ENCODE measurements at regions not wholly inside any gene's neighbourhood (a gene's known extent, or its start where the extent isn't known, plus 50 kb on each side); places are given as distances from the start of the nearest gene placed in this dataset.

DNA sequence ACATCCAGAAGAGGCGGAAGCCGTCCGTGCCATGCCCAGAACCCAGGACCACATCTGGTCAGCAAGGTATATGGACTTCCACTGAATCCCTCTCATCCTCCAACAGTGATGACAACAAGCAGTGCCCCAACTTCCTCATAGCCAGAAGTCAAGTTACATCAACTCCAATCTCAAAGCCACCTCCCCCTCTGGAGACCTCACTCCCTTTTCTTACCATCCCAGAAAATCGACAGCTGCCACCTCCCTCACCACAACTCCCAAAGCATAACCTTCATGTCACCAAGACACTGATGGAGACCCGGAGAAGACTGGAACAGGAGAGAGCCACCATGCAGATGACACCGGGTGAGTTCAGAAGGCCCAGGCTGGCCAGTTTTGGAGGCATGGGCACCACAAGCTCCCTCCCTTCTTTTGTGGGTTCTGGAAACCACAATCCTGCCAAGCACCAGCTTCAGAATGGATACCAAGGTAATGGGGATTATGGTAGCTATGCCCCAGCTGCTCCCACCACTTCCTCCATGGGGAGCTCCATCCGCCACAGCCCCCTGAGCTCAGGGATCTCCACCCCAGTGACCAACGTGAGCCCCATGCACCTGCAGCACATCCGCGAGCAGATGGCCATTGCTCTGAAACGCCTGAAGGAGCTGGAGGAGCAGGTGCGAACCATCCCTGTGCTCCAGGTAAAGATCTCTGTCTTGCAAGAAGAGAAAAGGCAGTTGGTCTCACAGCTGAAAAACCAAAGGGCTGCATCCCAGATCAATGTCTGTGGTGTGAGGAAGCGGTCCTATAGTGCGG lies 130.3 kb upstream of the DMRT1 start:
- no peak for DNase-seq (ENCODE audit: low spot score in 2 of 2)
- intact Hi-C loops (cut with DNase I; ENCODE audit: low total_unique reads): no loop called here

DNA sequence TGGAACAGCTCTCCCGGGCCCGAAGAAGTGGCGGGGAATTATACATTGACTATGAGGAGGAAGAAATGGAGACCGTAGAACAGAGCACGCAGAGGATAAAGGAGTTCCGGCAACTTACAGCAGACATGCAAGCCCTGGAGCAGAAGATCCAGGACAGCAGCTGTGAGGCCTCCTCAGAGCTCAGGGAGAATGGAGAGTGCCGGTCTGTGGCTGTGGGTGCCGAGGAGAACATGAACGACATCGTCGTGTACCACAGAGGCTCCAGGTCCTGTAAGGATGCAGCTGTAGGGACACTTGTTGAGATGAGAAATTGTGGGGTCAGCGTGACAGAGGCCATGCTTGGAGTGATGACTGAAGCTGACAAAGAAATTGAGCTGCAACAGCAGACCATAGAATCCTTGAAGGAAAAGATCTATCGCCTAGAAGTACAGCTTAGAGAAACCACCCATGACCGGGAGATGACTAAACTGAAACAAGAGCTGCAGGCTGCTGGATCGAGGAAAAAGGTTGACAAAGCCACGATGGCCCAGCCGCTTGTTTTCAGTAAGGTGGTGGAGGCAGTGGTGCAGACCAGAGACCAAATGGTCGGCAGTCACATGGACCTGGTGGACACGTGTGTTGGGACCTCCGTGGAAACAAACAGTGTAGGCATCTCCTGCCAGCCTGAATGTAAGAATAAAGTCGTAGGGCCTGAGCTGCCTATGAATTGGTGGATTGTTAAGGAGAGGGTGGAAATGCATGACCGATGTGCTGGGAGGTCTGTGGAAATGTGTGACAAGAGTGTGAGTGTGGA lies 129.5 kb upstream of the DMRT1 start:
- TF ChIP-seq POLR2A (IDR thresholded peaks at IDR 0.05): no peak
- TF ChIP-seq, protein P1, sequence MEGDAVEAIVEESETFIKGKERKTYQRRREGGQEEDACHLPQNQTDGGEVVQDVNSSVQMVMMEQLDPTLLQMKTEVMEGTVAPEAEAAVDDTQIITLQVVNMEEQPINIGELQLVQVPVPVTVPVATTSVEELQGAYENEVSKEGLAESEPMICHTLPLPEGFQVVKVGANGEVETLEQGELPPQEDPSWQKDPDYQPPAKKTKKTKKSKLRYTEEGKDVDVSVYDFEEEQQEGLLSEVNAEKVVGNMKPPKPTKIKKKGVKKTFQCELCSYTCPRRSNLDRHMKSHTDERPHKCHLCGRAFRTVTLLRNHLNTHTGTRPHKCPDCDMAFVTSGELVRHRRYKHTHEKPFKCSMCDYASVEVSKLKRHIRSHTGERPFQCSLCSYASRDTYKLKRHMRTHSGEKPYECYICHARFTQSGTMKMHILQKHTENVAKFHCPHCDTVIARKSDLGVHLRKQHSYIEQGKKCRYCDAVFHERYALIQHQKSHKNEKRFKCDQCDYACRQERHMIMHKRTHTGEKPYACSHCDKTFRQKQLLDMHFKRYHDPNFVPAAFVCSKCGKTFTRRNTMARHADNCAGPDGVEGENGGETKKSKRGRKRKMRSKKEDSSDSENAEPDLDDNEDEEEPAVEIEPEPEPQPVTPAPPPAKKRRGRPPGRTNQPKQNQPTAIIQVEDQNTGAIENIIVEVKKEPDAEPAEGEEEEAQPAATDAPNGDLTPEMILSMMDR (IDR thresholded peaks at IDR 0.05): no peak
- intact Hi-C loops (cut with DNase I; ENCODE audit: low total_unique reads): no loop called here
- 91 to 95% methylated on average over 22 of the region's 22 CpGs for WGBS, 2 donors
- no peak for DNase-seq (ENCODE audit: low spot score in 2 of 2)
- H3K4me3 ChIP-seq (ENCODE audit: low read depth, poor library complexity, severe bottlenecking): no peak overlapping the region

More for the DNA sequence above, 130.3 kb upstream of the DMRT1 start:
- TF ChIP-seq POLR2A (IDR thresholded peaks at IDR 0.05): no peak
- TF ChIP-seq, protein P1 (IDR thresholded peaks at IDR 0.05): no peak
- 94% methylated on average over 14 of the region's 14 CpGs for WGBS, 2 donors
- H3K4me3 ChIP-seq (ENCODE audit: low read depth, poor library complexity, severe bottlenecking): no peak overlapping the region

- no peak for DNase-seq (ENCODE audit: low spot score in 2 of 2)
- H3K4me3 ChIP-seq (ENCODE audit: low read depth, poor library complexity, severe bottlenecking): no peak overlapping the region
- 93 to 96% methylated on average over 16 of the region's 16 CpGs for WGBS, 2 donors
- intact Hi-C loops (cut with DNase I; ENCODE audit: low total_unique reads): no loop called here
- TF ChIP-seq, protein P1 (IDR thresholded peaks at IDR 0.05): no peak
- no peak for TF ChIP-seq POLR2A (IDR thresholded peaks at IDR 0.05)
Observed at GRCh38 chr9:712643-713042, 128.9 kb upstream of the DMRT1 start.

- intact Hi-C loops (cut with DNase I; ENCODE audit: low total_unique reads): no loop called here
- TF ChIP-seq, protein P1 (IDR thresholded peaks at IDR 0.05): no peak
- no peak for TF ChIP-seq POLR2A (IDR thresholded peaks at IDR 0.05)
Observed at GRCh38 chr9:713091-713490, 128.4 kb upstream of the DMRT1 start.

DNA sequence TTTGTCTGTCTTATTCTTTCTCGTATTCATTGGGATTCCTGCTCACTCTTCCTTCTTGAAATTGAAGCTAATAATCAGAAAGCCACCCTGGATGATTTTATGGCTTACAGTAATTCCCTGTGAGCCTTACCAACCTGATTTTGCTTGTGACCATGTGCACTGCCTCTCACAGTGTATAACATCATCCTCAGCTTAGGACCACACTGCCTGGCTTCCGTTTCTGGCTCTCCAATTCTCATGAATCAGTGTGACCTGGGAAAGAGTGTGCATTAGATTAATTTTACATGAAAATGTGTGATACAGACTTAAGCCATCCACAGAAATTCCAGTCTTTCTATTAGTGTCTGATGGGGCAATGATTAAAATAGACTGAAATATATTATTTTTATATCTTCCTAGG lies 126.8 kb upstream of the DMRT1 start:
- intact Hi-C loops (cut with DNase I; ENCODE audit: low total_unique reads): no loop called here
- 68 to 74% methylated on average over 2 of the region's 2 CpGs for WGBS, 2 donors
- H3K4me3 ChIP-seq (ENCODE audit: low read depth, poor library complexity, severe bottlenecking): no peak overlapping the region
- TF ChIP-seq, protein P1 (IDR thresholded peaks at IDR 0.05): no peak
- no peak for TF ChIP-seq POLR2A (IDR thresholded peaks at IDR 0.05)
- no peak for DNase-seq (ENCODE audit: low spot score in 2 of 2)

More at GRCh38 chr9:713091-713490, 128.4 kb upstream of the DMRT1 start:
- 74 to 82% methylated on average over 4 of the region's 4 CpGs for WGBS, 2 donors
- no peak overlapping the region for H3K4me3 ChIP-seq (ENCODE audit: low read depth, poor library complexity, severe bottlenecking)
- DNase-seq (ENCODE audit: low spot score in 2 of 2): no peak

Data from lower leg skin (tissue), 4 donors.